Stimulated activated CD8-positive, alpha-beta memory T cell treated with anti-CD3 and anti-CD28 coated beads, Interleukin-2, amount 100 ng/mL, for 48 hours (primary cell): ENCODE measurements at regions not wholly inside any gene's neighbourhood (a gene's known extent, or its start where the extent isn't known, plus 50 kb on each side); places are given as distances from the start of the nearest gene placed in this dataset.

ENCODE experiments used
- DNase-seq, 2 donors: peaks; one replicate each; pipeline ENCODE4 v3.0.0-alpha.2; 2020; ENCODE audit warnings: low read depth in 2 of 2

- DNase-seq = no peak
These were observed 228.3 kb upstream of the ZP4 start for GRCh38 chr1:238119060-238119459.

- DNase-seq = no peak
These were observed 225.1 kb upstream of the ZP4 start for GRCh38 chr1:238115852-238116251.

GRCh38 chr1:238112952-238113621, 222.4 kb upstream of the ZP4 start:
- no peak for DNase-seq

GRCh38 chr1:238111516-238111915, 220.8 kb upstream of the ZP4 start:
- no peak for DNase-seq

GRCh38 chr1:238111081-238111480, 220.4 kb upstream of the ZP4 start:
- no peak for DNase-seq

GRCh38 chr1:238108417-238108816, 217.7 kb upstream of the ZP4 start:
- DNase-seq = no peak

GRCh38 chr1:238107322-238107721, 216.6 kb upstream of the ZP4 start:
- no peak for DNase-seq

- no peak for DNase-seq
These were observed 214.0 kb upstream of the ZP4 start for GRCh38 chr1:238104752-238105151.

- DNase-seq = no peak
These were observed 211.2 kb upstream of the ZP4 start for GRCh38 chr1:238101923-238102322.

- no peak for DNase-seq
These were observed 209.1 kb upstream of the ZP4 start for GRCh38 chr1:238099871-238100270.

GRCh38 chr1:238089615-238090014, 198.9 kb upstream of the ZP4 start:
- DNase-seq = no peak

GRCh38 chr1:238088560-238089290, 198.0 kb upstream of the ZP4 start:
- no peak for DNase-seq

- DNase-seq = no peak
These were observed 183.3 kb upstream of the ZP4 start for GRCh38 chr1:238073991-238074390.

- no peak for DNase-seq
These were observed 180.3 kb upstream of the ZP4 start for GRCh38 chr1:238071061-238071460.

GRCh38 chr1:238063454-238063853, 172.7 kb upstream of the ZP4 start:
- DNase-seq = no peak

- DNase-seq = no peak
These were observed 171.4 kb upstream of the ZP4 start for GRCh38 chr1:238061967-238062613.

GRCh38 chr1:238060061-238060460, 169.3 kb upstream of the ZP4 start:
- DNase-seq = no peak

- no peak for DNase-seq
These were observed 162.0 kb upstream of the ZP4 start for GRCh38 chr1:238052496-238053266.

GRCh38 chr1:238029126-238029525, 138.4 kb upstream of the ZP4 start:
- DNase-seq = no peak

- no peak for DNase-seq
These were observed 136.6 kb upstream of the ZP4 start for GRCh38 chr1:238027366-238027765.

GRCh38 chr1:238023137-238023536, 132.4 kb upstream of the ZP4 start:
- DNase-seq = no peak

GRCh38 chr1:238018214-238018613, 127.5 kb upstream of the ZP4 start:
- no peak for DNase-seq
